ENCODE measurements at regions not wholly inside any gene's neighbourhood (a gene's known extent, or its start where the extent isn't known, plus 50 kb on each side); places are given as distances from the start of the nearest gene placed in this dataset.

GRCh38 chr11:25587496-25587895 is 744.4 kb upstream of the ANO3 start:
- TF ChIP-seq POLR2A (IDR thresholded peaks at IDR 0.05) (no peak), CTCF (IDR thresholded peaks at IDR 0.05) (no peak), POLR2AphosphoS5 (IDR thresholded peaks at IDR 0.05) (no peak)
